Activated gamma-delta T cell (primary cell): ENCODE measurements at regions not wholly inside any gene's neighbourhood (a gene's known extent, or its start where the extent isn't known, plus 50 kb on each side); places are given as distances from the start of the nearest gene placed in this dataset.

ENCODE experiments used
- DNase-seq: peaks from one replicate; lab custom pipeline; 2025; lab: John Stamatoyannopoulos, UW

GRCh38 chr7:36006636-36007229, 146.3 kb upstream of the EEPD1 start:
- DNase-seq: no peak

- no peak for DNase-seq
Measured at GRCh38 chr7:36010656-36011587, 142.1 kb upstream of the EEPD1 start.

- DNase-seq: no peak
Measured at GRCh38 chr7:36011588-36011965, 141.5 kb upstream of the EEPD1 start.

- DNase-seq: no peak
Measured at GRCh38 chr7:36013246-36014014, 139.6 kb upstream of the EEPD1 start.

- DNase-seq: no peak
Measured at GRCh38 chr7:36014961-36015360, 138.1 kb upstream of the EEPD1 start.

GRCh38 chr7:36015733-36016132, 137.3 kb upstream of the EEPD1 start:
- DNase-seq: no peak

GRCh38 chr7:36016648-36017047, 136.4 kb upstream of the EEPD1 start:
- DNase-seq: no peak

- no peak for DNase-seq
Measured at GRCh38 chr7:36017111-36017510, 135.9 kb upstream of the EEPD1 start.

GRCh38 chr7:36018816-36019484, 134.1 kb upstream of the EEPD1 start:
- no peak for DNase-seq

- DNase-seq: no peak
Measured at GRCh38 chr7:36019538-36019937, 133.5 kb upstream of the EEPD1 start.

- no peak for DNase-seq
Measured at GRCh38 chr7:36019980-36020379, 133.1 kb upstream of the EEPD1 start.

GRCh38 chr7:36021367-36021766, 131.7 kb upstream of the EEPD1 start:
- DNase-seq: no peak

GRCh38 chr7:36021917-36022550, 131.0 kb upstream of the EEPD1 start:
- DNase-seq: no peak

GRCh38 chr7:36023033-36023560, 130.0 kb upstream of the EEPD1 start:
- no peak for DNase-seq

GRCh38 chr7:36025190-36025589, 127.9 kb upstream of the EEPD1 start:
- DNase-seq: no peak

- DNase-seq: no peak
Measured at GRCh38 chr7:36029311-36029710, 123.7 kb upstream of the EEPD1 start.

- no peak for DNase-seq
Measured at GRCh38 chr7:36029853-36030515, 123.1 kb upstream of the EEPD1 start.

GRCh38 chr7:36032361-36032818, 120.7 kb upstream of the EEPD1 start:
- no peak for DNase-seq

GRCh38 chr7:36034020-36034419, 119.0 kb upstream of the EEPD1 start:
- no peak for DNase-seq

GRCh38 chr7:36035186-36035585, 117.9 kb upstream of the EEPD1 start:
- DNase-seq: no peak

- no peak for DNase-seq
Measured at GRCh38 chr7:36036590-36036989, 116.5 kb upstream of the EEPD1 start.
